MM.1S (cell line): ENCODE measurements at regions not wholly inside any gene's neighbourhood (a gene's known extent, or its start where the extent isn't known, plus 50 kb on each side); places are given as distances from the start of the nearest gene placed in this dataset.

ENCODE experiments used
- CTCF ChIP-seq: fragments of 300-600 bp; sonication (generic); IDR thresholded peaks from 2 replicates; pipeline ENCODE4 v1.5.1; 2016; ENCODE audit warnings: antibody characterized with exemption, low read length, mixed read lengths
- EZH2 ChIP-seq: fragments of 300-600 bp; sonication (generic); optimal IDR thresholded peaks from 2 replicates; pipeline ENCODE3; 2017; ENCODE audit warnings: low read depth, mild to moderate bottlenecking, antibody characterized with exemption, low read length, mixed read lengths

- TF ChIP-seq CTCF (no peak), EZH2 (no peak)
Measured at GRCh38 chr14:71538288-71538687, 393.9 kb upstream of the RGS6 start.
